PC-9 (cell line): ENCODE measurements at regions not wholly inside any gene's neighbourhood (a gene's known extent, or its start where the extent isn't known, plus 50 kb on each side); places are given as distances from the start of the nearest gene placed in this dataset.

Source experiments
- BruUV-seq: library from RNA; stranded (reverse); fragments of 400-500 nt; replicated peaks from 2 replicates; lab custom pipeline; 2021; lab: Mats Ljungman, UMichigan
- CTCF ChIA-PET: fragments of 300-600 bp; sonication (Branson Sonifier 250); formaldehyde crosslinking; loops from one replicate; lab custom pipeline; 2022; ENCODE audit warnings: antibody characterized with exemption; lab: Charles Lee
- POLR2A ChIA-PET: fragments of 300-600 bp; sonication (Branson Sonifier 250); formaldehyde crosslinking; loops from one replicate; lab custom pipeline; 2022; ENCODE audit warnings: antibody characterized with exemption; ENCODE audit not compliant: unreplicated experiment; lab: Charles Lee
- DNase-seq, 2 experiments: peaks; one replicate each; pipeline versions ENCODE4 v3.0.0 to v3.0.0-alpha.2; 2015 to 2022; ENCODE audit warnings: mixed read lengths in 1 of 2
- H2AFZ ChIP-seq: fragments of 200-600 bp; sonication (generic); 2 replicates; pipeline ENCODE4 v1.8.1; 2017; ENCODE audit warnings: antibody characterized with exemption
- H3F3A ChIP-seq: fragments of 200-600 bp; sonication (generic); 2 replicates; pipeline ENCODE4 v1.8.1; 2017; ENCODE audit warnings: antibody characterized with exemption, mild to moderate bottlenecking, low read depth; ENCODE audit not compliant: insufficient read depth
- H3K27ac ChIP-seq: fragments of 200-600 bp; sonication (generic); 2 replicates; pipeline ENCODE4 v1.6.1; 2016; ENCODE audit warnings: mixed run types
- H3K27me3 ChIP-seq: fragments of 200-600 bp; sonication (generic); 2 replicates; pipeline ENCODE4 v1.6.1; 2016; ENCODE audit warnings: low read depth, mixed run types; ENCODE audit not compliant: insufficient read depth
- H3K36me3 ChIP-seq: fragments of 200-600 bp; sonication (generic); 2 replicates; pipeline ENCODE4 v1.6.1; 2016; ENCODE audit warnings: low read depth, mixed run types
- H3K4me1 ChIP-seq: fragments of 200-600 bp; sonication (generic); replicated peaks from 2 replicates; pipeline ENCODE4 v1.6.1; 2016; ENCODE audit warnings: mixed run types; ENCODE audit not compliant: insufficient read depth
- H3K4me2 ChIP-seq: fragments of 200-600 bp; sonication (generic); 2 replicates; pipeline ENCODE4 v1.6.1; 2017; ENCODE audit warnings: mixed run types
- H3K4me3 ChIP-seq: fragments of 200-600 bp; sonication (generic); 2 replicates; pipeline ENCODE4 v1.6.1; 2016; ENCODE audit warnings: mixed run types
- H3K79me2 ChIP-seq: fragments of 200-600 bp; sonication (generic); 2 replicates; pipeline ENCODE4 v1.6.1; 2017; ENCODE audit warnings: low read depth, mixed run types
- H3K9me2 ChIP-seq: fragments of 200-600 bp; sonication (generic); 2 replicates; pipeline ENCODE4 v1.8.1; 2017; ENCODE audit warnings: mild to moderate bottlenecking; ENCODE audit not compliant: insufficient read depth
- H3K9me3 ChIP-seq: fragments of 200-600 bp; sonication (generic); 2 replicates; pipeline ENCODE4 v1.8.1; 2016; ENCODE audit warnings: low read depth; ENCODE audit not compliant: insufficient read depth
- H4K20me1 ChIP-seq: fragments of 200-600 bp; sonication (generic); 2 replicates; pipeline ENCODE4 v1.8.1; 2017; ENCODE audit not compliant: insufficient read depth
- CTCF ChIP-seq: fragments of 200-600 bp; sonication (generic); conservative IDR thresholded peaks from 2 replicates; pipeline ENCODE4 v1.6.1; 2017; ENCODE audit warnings: mixed run types, antibody characterized with exemption, mild to moderate bottlenecking, moderate library complexity
- EZH2 ChIP-seq: fragments of 200-600 bp; sonication (generic); IDR thresholded peaks from 2 replicates; pipeline ENCODE4 v1.8.0; 2017; ENCODE audit warnings: antibody characterized with exemption, low read depth
- intact Hi-C: fragments of 100-400 bp; cut with micrococcal nuclease; formaldehyde crosslinking; loops from one replicate; pipeline ENCODE4 v1.10.0; 2022; ENCODE audit not compliant: unreplicated experiment

GRCh38 chr7:18216270-18216669, 188.6 kb upstream of the PRPS1L1 start:
- Histone ChIP-seq H3K27ac (no peak overlapping the region), H3K4me1 (no peaks in the 10 kb centered on the region), H3K36me3 (no peaks in the 10 kb centered on the region), H3F3A (no peaks in the 10 kb centered on the region), H4K20me1 (no peaks in the 10 kb centered on the region), H3K9me3 (no peaks in the 10 kb centered on the region), H3K27me3 (no peaks in the 10 kb centered on the region), H3K4me2 (no peak overlapping the region), H2AFZ (no peak overlapping the region), H3K4me3 (no peak overlapping the region), H3K79me2 (no peaks in the 10 kb centered on the region), H3K9me2 (no peaks in the 10 kb centered on the region)
- ChIA-PET POLR2A (no interaction called here), CTCF (no interaction called here)
- no peak for TF ChIP-seq EZH2
- TF ChIP-seq CTCF, result no peak
- intact Hi-C loops, result no loop called here
- no peak for DNase-seq
- no TSS peak for BruUV-seq

GRCh38 chr7:18221377-18222293, 194.0 kb upstream of the PRPS1L1 start:
- H3K9me2 ChIP-seq, result no peaks in the 10 kb centered on the region; the same call in 1 of the 2 replicates
- no peaks in the 10 kb centered on the region for H3K27me3 ChIP-seq
- TF ChIP-seq CTCF (no peak), EZH2 (no peak)
- ChIA-PET POLR2A (no interaction called here), CTCF (no interaction called here)
- no peak overlapping the region for H3K4me2 ChIP-seq
- H3K79me2 ChIP-seq, result no peaks in the 10 kb centered on the region
- BruUV-seq, result no TSS peak
- intact Hi-C loops, result no loop called here
- H3K27ac ChIP-seq, result no peak overlapping the region
- H3K4me1 ChIP-seq, result no peaks in the 10 kb centered on the region
- H3K4me3 ChIP-seq, result no peak overlapping the region
- no peak overlapping the region for H2AFZ ChIP-seq
- no peaks in the 10 kb centered on the region for H3K9me3 ChIP-seq
- no peak for DNase-seq
- no peaks in the 10 kb centered on the region for H3F3A ChIP-seq
- H3K36me3 ChIP-seq, result no peaks in the 10 kb centered on the region
- no peaks in the 10 kb centered on the region for H4K20me1 ChIP-seq

- H3K79me2 ChIP-seq, result no peaks in the 10 kb centered on the region
- no peak for DNase-seq
- no peaks in the 10 kb centered on the region for H3F3A ChIP-seq
- H4K20me1 ChIP-seq, result no peaks in the 10 kb centered on the region
- H3K27me3 ChIP-seq, result no peaks in the 10 kb centered on the region
- no peaks in the 10 kb centered on the region for H3K36me3 ChIP-seq
- no peaks in the 10 kb centered on the region for H3K9me3 ChIP-seq
- ChIA-PET CTCF (no interaction called here), POLR2A (no interaction called here)
- no peak overlapping the region for H3K27ac ChIP-seq
- no peaks in the 10 kb centered on the region for H3K4me1 ChIP-seq
- intact Hi-C loops, result no loop called here
- H3K4me3 ChIP-seq, result no peak overlapping the region
- BruUV-seq, result no TSS peak
- no peak overlapping the region for H3K4me2 ChIP-seq
- TF ChIP-seq CTCF (no peak), EZH2 (no peak)
- H2AFZ ChIP-seq, result no peak overlapping the region
- no peaks in the 10 kb centered on the region; the same call in 1 of the 2 replicates for H3K9me2 ChIP-seq
Measured at GRCh38 chr7:18222636-18223035, 195.0 kb upstream of the PRPS1L1 start.
